Sigmoid colon (tissue), 6 donors: ENCODE measurements at regions not wholly inside any gene's neighbourhood (a gene's known extent, or its start where the extent isn't known, plus 50 kb on each side); places are given as distances from the start of the nearest gene placed in this dataset.
A peak's percentile ranks its signal among the peaks of the same experiment; 100 is the strongest.
"Not testable (repeated sequence)": the region's sequence is repeated elsewhere in the genome, so short reads cannot be mapped to it uniquely, and the experiment has no call there.

Source experiments
- DNase-seq: peaks from one replicate; pipeline ENCODE4 v3.0.0-alpha.2; 2019
- H3K27ac ChIP-seq, 4 donors: fragments of 200-600 bp; sonication (generic); one replicate each; pipeline ENCODE4 v1.5.1; 2016 to 2019; ENCODE audit warnings: mild to moderate bottlenecking in 1 of 4
- H3K27me3 ChIP-seq, 3 donors: fragments of 200-600 bp; sonication (generic); one replicate each; pipeline ENCODE4 v1.5.1; 2019; ENCODE audit warnings: mild to moderate bottlenecking in 1 of 3
- H3K36me3 ChIP-seq, 4 donors: fragments of 200-600 bp; sonication (generic); one replicate each; pipeline ENCODE4 v1.5.1; 2016 to 2019
- H3K4me1 ChIP-seq, 4 donors: fragments of 200-600 bp; sonication (generic); one replicate each; pipeline ENCODE4 v1.5.1; 2017 to 2019
- H3K4me3 ChIP-seq, 4 donors: fragments of 200-600 bp; sonication (generic); one replicate each; pipeline ENCODE4 v1.5.1; 2017 to 2019; ENCODE audit warnings: mild to moderate bottlenecking in 2 of 4, moderate library complexity in 1 of 4
- H3K9me3 ChIP-seq, 4 donors: fragments of 200-600 bp in 3 of 4; sonication (generic) in 3 of 4; one replicate each; pipeline versions ENCODE4 v1.5.1 to v1.6.1; 2013 to 2019
- CTCF ChIP-seq, 4 experiments: fragments of 450-650 bp in 3 of 4; fragments of 200-600 bp in 1 of 4; IDR thresholded peaks; one replicate each; pipeline ENCODE4 v1.5.1; 2016 to 2019; ENCODE audit warnings: antibody characterized with exemption in 4 of 4, mild to moderate bottlenecking in 3 of 4, moderate library complexity in 2 of 4
- EP300 ChIP-seq, 4 donors: sonication (generic); formaldehyde crosslinking; IDR thresholded peaks; one replicate each; pipeline ENCODE4 v1.6.1; 2017; ENCODE audit warnings: antibody characterized with exemption in 4 of 4
- POLR2A ChIP-seq, 2 donors: fragments of 450-650 bp; IDR thresholded peaks; one replicate each; pipeline ENCODE4 v1.6.1; 2016; ENCODE audit warnings: antibody characterized with exemption in 2 of 2, mild to moderate bottlenecking in 2 of 2, moderate library complexity in 2 of 2
- POLR2AphosphoS5 ChIP-seq, 4 donors: sonication (generic); formaldehyde crosslinking; IDR thresholded peaks; one replicate each; pipeline ENCODE4 v1.6.1; 2017; ENCODE audit warnings: antibody characterized with exemption in 4 of 4
- WGBS, 2 donors: extraction: QIAGEN DNeasy Blood & Tissue Kit; methylation state at CpG; one replicate each; pipeline ENCODE4 v1.1.7; 2013; 5-methylcytosine and 5-hydroxymethylcytosine counted together
- intact Hi-C: fragments of 100-400 bp; cut with DNase I; formaldehyde crosslinking; loops from one replicate; pipeline ENCODE4 v1.15.1; 2023
- donor health status: healthy with polysubstance abuse.
- donor health status: healthy.

DNA sequence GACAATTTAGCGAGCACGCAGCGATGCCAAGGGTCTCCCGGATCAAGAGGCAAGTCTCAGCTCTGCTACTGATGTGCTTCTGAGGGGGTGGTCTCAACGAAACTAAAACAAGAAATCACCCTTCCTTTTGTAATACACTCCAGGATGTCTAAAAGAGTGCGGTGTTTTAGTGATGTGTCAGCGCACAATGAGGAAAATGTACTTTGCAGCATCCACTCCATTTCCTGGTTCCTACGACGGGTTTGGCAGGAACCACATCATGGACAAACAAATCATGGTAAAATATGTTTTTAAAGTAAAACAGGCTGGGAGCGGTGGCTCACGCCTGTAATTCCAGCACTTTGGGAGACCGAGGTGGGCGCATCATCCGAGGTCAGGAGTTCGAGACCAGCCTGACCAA lies 154.0 kb upstream of the TSC22D1 start:
- DNase-seq, result no peak
- Histone ChIP-seq H3K36me3 (no peaks in the 10 kb centered on the region), H3K27ac (no peak overlapping the region), H3K9me3 (no peaks in the 10 kb centered on the region), H3K27me3 (no peaks in the 10 kb centered on the region), H3K4me3 (no peak overlapping the region), H3K4me1 (no peaks in the 10 kb centered on the region)
- TF ChIP-seq POLR2AphosphoS5 (IDR thresholded peaks at IDR 0.05), result no peak
- TF ChIP-seq POLR2A (IDR thresholded peaks at IDR 0.05), result no peak
- TF ChIP-seq CTCF (IDR thresholded peaks at IDR 0.05), result no peak
- no peak for TF ChIP-seq EP300 (IDR thresholded peaks at IDR 0.05)
- intact Hi-C loops, result no loop called here
- WGBS, 2 donors, result 61 to 83% methylated on average over 15 of the region's 15 CpGs

GRCh38 chr13:44727591-44727990 lies 151.5 kb upstream of the TSC22D1 start:
- intact Hi-C loops, H3K36me3 ChIP-seq, H3K27ac ChIP-seq, H3K4me3 ChIP-seq, DNase-seq, H3K4me1 ChIP-seq, H3K9me3 ChIP-seq, H3K27me3 ChIP-seq: not testable (repeated sequence)
- WGBS, 2 donors, result 72 to 88% methylated on average over 7 of the region's 7 CpGs

DNA sequence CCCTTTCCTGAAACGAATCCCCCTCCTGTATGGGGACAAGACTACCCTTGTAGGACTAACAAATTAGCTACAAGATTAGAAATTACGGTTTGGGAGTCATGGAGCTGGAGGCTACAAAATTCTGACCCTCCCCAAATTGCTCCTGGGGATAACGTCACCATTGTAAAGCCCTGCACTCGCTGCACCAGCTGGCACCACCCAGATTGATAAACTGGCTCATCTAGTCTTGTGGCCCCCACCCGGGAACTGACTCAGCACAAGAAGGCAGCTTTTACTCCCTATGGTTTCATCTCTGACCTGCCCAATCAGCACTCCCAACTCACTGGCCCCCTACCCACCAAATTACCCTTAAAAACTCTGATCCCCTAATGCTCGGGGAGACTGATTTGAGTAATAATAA lies 150.6 kb upstream of the TSC22D1 start:
- Histone ChIP-seq H3K27ac (no peak overlapping the region), H3K27me3 (no peaks in the 10 kb centered on the region), H3K9me3 (peaks cover 0 to 4% (median 0%) of the 10 kb centered on the region in 4 donors), H3K36me3 (no peaks in the 10 kb centered on the region), H3K4me3 (no peak overlapping the region), H3K4me1 (no peaks in the 10 kb centered on the region)
- TF ChIP-seq CTCF (IDR thresholded peaks at IDR 0.05) (no peak), EP300 (IDR thresholded peaks at IDR 0.05) (no peak), POLR2AphosphoS5 (IDR thresholded peaks at IDR 0.05) (no peak), POLR2A (IDR thresholded peaks at IDR 0.05) (no peak)
- DNase-seq, result no peak
- 35 to 72% methylated on average over 6 of the region's 6 CpGs for WGBS, 2 donors
- intact Hi-C loops, result no loop called here

DNA sequence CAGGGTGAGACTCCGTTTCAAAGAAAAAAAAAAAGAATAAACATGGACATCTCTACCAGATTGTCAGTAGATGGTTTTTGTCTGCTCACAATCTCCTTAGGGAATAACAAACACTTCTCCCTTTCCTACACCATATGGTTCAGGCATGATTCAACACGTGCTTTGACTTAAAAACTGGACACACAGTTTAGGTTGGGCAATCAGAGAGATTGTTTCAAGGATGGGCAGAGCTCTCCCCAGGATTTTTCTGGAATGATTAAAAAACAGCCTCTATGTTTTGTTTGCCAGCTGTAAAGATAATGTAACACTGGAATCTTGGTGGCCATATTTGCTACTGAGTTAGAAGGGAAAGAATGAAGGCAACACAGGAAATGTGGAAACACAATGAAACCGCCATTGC lies 150.1 kb upstream of the TSC22D1 start:
- no peaks in the 10 kb centered on the region for H3K36me3 ChIP-seq
- peaks cover 0 to 4% (median 0%) of the 10 kb centered on the region in 4 donors for H3K9me3 ChIP-seq
- no peaks in the 10 kb centered on the region for H3K4me1 ChIP-seq
- WGBS, 2 donors, result 79 to 87% methylated on average over 3 of the region's 3 CpGs
- DNase-seq, result no peak
- no peak for TF ChIP-seq POLR2A (IDR thresholded peaks at IDR 0.05)
- TF ChIP-seq EP300 (IDR thresholded peaks at IDR 0.05), result no peak
- no peak for TF ChIP-seq CTCF (IDR thresholded peaks at IDR 0.05)
- no peak for TF ChIP-seq POLR2AphosphoS5 (IDR thresholded peaks at IDR 0.05)
- intact Hi-C loops, result no loop called here
- no peaks in the 10 kb centered on the region for H3K27me3 ChIP-seq
- H3K27ac ChIP-seq, result no peak overlapping the region
- H3K4me3 ChIP-seq, result no peak overlapping the region

DNA sequence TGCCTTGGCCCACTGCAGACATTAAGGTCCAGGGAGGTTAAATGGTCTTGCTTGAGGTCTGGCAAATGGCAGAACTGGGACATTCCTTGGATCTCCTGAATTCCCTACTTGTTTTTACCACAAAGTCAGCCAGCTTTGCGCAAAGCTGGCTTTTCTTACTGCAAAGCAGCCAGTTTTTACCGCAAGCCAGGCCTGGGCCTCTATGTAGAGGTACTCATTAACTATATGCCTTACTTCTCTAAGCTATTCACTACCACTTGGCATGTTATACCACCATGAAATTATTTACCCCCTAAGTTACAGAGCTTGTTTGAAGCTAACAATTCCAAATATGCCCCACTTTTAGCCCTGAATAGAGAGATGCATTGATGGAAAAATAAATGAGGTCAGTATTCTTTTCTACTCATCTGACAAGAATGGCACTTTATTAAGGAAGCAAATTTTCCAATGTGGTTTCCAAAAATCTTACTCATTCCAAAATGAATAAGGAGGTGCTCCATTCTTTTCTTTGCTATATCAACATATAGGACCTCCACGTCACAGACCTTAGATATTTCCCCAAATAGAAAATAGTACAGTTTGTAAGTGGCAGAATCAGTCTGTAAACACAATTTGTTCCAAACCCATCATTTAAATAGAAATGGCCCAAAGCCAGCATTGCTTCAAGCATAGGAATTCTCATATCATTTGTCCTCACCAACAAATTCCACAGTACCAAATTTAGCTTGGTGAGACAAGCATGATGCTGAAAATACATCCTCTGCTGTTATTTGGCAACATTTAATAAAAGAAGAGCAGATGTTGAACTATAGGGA lies 143.9 kb upstream of the TSC22D1 start:
- intact Hi-C loops, result no loop called here
- Histone ChIP-seq H3K36me3 (no peaks in the 10 kb centered on the region), H3K9me3 (peaks cover 0 to 4% (median 0%) of the 10 kb centered on the region in 4 donors), H3K27me3 (no peaks in the 10 kb centered on the region), H3K27ac (peak overlapping the region in 3 of 4 donors; percentile 29 to 45 (median 35)), H3K4me3 (no peak overlapping the region), H3K4me1 (peaks cover 0 to 14% (median 7%) of the 10 kb centered on the region in 4 donors)
- WGBS, 2 donors, result 86 to 96% methylated on average over 3 of the region's 3 CpGs
- DNase-seq, result no peak
- TF ChIP-seq EP300 (IDR thresholded peaks at IDR 0.05) (no peak), POLR2AphosphoS5 (IDR thresholded peaks at IDR 0.05) (no peak), CTCF (IDR thresholded peaks at IDR 0.05) (no peak), POLR2A (IDR thresholded peaks at IDR 0.05) (no peak)
